HG03520 (cell line): ENCODE measurements at regions not wholly inside any gene's neighbourhood (a gene's known extent, or its start where the extent isn't known, plus 50 kb on each side); places are given as distances from the start of the nearest gene placed in this dataset.

ENCODE experiments used
- ATAC-seq: cut with Tn5 transposase; IDR thresholded peaks from one replicate; pipeline ENCODE4 v1.9.1; 2021; ENCODE audit warnings: mild to moderate bottlenecking, moderate library complexity; ENCODE audit not compliant: unreplicated experiment

GRCh38 chr3:5068531-5069050 is 53.5 kb upstream of the ARL8B start:
- ATAC-seq = no peak

DNA sequence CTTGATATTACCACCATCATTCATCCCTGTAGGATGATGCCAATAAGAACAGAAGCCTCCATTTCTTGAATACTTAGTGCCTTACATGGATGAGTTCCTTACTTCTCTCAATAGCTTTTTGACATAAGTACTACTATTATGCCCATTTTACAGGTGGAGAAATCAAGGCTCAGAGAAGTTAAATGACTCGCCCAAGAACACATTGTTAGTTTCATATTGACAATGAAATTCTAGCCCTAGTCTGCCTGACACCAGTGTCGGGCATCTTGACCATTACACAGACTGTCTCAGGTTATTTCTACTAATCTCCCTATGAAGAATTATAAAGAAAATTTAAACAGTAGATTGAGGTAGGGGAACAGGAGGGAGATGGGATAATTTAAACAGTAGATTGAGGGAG is 52.5 kb upstream of the ARL8B start:
- no peak for ATAC-seq

DNA sequence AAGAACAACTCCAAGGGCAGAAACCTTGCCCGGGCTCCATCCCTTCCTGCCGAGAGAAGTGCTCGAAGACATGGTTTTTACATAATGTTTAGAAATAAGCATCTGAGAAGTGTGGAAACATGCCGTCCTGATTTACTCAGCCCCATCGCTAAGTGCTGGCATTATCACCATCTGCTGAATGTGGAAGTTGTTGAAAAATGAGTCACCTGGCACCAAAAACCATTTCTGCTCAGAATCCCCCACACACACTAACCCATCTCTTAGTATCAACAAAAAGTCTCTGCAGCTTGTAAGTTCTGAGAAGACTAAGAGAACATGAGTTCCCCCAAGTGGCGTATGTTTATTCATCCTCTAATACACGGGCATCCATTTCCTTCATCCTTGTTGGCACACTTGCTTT is 51.0 kb upstream of the ARL8B start:
- ATAC-seq = no peak

- ATAC-seq = no peak
Measured at GRCh38 chr3:5072100-5072816, 49.8 kb upstream of the ARL8B start.
